ENCODE measurements at regions not wholly inside any gene's neighbourhood (a gene's known extent, or its start where the extent isn't known, plus 50 kb on each side); places are given as distances from the start of the nearest gene placed in this dataset.
A peak's percentile ranks its signal among the peaks of the same experiment; 100 is the strongest.

DNA sequence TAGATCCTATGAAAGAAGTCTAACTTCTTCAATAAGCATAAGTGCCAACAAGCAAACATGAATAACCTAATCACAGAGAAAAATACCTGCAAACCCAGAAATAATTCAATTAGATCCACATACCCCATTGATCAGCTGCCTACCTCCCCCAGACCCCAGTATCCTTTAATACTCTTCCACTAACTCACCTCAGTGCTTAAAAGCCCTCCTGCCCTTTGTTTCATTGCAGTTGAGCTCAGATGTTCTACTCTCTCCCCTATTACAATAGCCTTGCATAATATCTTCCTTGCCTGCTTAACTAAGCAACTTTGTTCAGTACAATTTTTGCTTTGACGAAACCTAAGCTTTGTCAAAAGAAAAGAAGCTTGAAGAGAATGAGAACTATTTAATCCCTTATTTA is 156.0 kb upstream of the ZC3H15 start:
- Histone ChIP-seq H3K27me3 (no peaks in the 10 kb centered on the region), H3K4me3 (no peak overlapping the region)
- TF ChIP-seq, protein P1, sequence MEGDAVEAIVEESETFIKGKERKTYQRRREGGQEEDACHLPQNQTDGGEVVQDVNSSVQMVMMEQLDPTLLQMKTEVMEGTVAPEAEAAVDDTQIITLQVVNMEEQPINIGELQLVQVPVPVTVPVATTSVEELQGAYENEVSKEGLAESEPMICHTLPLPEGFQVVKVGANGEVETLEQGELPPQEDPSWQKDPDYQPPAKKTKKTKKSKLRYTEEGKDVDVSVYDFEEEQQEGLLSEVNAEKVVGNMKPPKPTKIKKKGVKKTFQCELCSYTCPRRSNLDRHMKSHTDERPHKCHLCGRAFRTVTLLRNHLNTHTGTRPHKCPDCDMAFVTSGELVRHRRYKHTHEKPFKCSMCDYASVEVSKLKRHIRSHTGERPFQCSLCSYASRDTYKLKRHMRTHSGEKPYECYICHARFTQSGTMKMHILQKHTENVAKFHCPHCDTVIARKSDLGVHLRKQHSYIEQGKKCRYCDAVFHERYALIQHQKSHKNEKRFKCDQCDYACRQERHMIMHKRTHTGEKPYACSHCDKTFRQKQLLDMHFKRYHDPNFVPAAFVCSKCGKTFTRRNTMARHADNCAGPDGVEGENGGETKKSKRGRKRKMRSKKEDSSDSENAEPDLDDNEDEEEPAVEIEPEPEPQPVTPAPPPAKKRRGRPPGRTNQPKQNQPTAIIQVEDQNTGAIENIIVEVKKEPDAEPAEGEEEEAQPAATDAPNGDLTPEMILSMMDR (IDR thresholded peaks at IDR 0.05) = no peak
- no peak for TF ChIP-seq POLR2A (IDR thresholded peaks at IDR 0.05)
- no peak for TF ChIP-seq POLR2AphosphoS5 (IDR thresholded peaks at IDR 0.05; ENCODE audit: insufficient read depth in 1 of 2, low read depth in 1 of 2)

DNA sequence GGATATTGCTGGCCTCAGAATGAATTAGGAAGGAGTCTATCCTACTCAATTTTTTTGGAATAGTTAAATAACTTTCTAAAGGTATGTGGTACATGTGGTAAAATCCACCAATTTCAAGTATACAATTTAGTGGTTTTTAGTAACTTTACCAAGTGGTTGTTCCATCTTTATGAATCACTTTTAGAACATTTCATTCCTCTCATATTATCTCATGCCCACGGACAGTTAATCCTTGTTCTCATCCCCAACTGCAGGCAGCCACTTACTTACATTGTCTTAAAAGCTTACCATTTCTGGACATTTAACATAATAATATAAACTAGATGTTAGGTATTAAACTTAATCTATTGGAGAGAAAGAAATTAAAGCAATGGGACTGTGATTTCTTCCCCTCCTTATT is 146.3 kb upstream of the ZC3H15 start:
- TF ChIP-seq, protein P1 (IDR thresholded peaks at IDR 0.05) = no peak
- TF ChIP-seq POLR2A (IDR thresholded peaks at IDR 0.05) (no peak), POLR2AphosphoS5 (IDR thresholded peaks at IDR 0.05; ENCODE audit: insufficient read depth in 1 of 2, low read depth in 1 of 2) (no peak)
- H3K27ac ChIP-seq = no peak overlapping the region
- no peaks in the 10 kb centered on the region for H3K27me3 ChIP-seq
- H3K9me3 ChIP-seq = no peaks in the 10 kb centered on the region
- no peaks in the 10 kb centered on the region for H3K4me1 ChIP-seq
- H3K36me3 ChIP-seq = no peaks in the 10 kb centered on the region
- DNase-seq (ENCODE audit: extremely low spot score in 2 of 2) = no peak
- intact Hi-C loops (cut with DNase I) = no loop called here
- no peak overlapping the region for H3K4me3 ChIP-seq

More for the DNA sequence above, 156.0 kb upstream of the ZC3H15 start:
- no peaks in the 10 kb centered on the region for H3K36me3 ChIP-seq
- intact Hi-C loops (cut with DNase I) = no loop called here
- DNase-seq (ENCODE audit: extremely low spot score in 2 of 2) = no peak
- no peaks in the 10 kb centered on the region for H3K9me3 ChIP-seq
- H3K4me1 ChIP-seq = no peaks in the 10 kb centered on the region
- no peak overlapping the region for H3K27ac ChIP-seq

DNA sequence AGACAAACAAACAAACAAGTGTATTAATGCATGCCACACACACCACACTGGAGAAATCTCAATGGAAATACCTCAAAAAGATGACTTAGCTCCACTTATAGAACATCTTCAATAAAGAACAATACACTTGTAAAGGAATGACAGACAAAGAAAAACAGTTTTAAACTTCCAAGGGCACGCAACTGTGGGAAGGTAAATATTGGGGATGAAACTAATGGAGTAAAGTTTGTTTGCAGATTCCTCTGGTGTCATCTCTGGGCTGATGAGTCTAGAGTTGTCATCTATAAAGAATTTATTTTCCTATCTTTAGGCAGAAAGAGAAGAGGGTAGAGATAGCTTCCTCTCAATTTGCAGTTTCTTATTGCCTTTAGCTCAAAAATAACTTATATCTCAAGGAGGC is 144.0 kb upstream of the ZC3H15 start:
- Histone ChIP-seq H3K9me3 (no peaks in the 10 kb centered on the region), H3K4me3 (no peak overlapping the region), H3K36me3 (no peaks in the 10 kb centered on the region), H3K27me3 (no peaks in the 10 kb centered on the region), H3K4me1 (peaks cover 23% of the 10 kb centered on the region), H3K27ac (no peak overlapping the region)
- TF ChIP-seq POLR2AphosphoS5 (IDR thresholded peaks at IDR 0.05; ENCODE audit: insufficient read depth in 1 of 2, low read depth in 1 of 2) = no peak
- TF ChIP-seq, protein P1 (IDR thresholded peaks at IDR 0.05) = no peak
- no peak for TF ChIP-seq POLR2A (IDR thresholded peaks at IDR 0.05)
- no peak for DNase-seq (ENCODE audit: extremely low spot score in 2 of 2)
- intact Hi-C loops (cut with DNase I) = no loop called here

DNA sequence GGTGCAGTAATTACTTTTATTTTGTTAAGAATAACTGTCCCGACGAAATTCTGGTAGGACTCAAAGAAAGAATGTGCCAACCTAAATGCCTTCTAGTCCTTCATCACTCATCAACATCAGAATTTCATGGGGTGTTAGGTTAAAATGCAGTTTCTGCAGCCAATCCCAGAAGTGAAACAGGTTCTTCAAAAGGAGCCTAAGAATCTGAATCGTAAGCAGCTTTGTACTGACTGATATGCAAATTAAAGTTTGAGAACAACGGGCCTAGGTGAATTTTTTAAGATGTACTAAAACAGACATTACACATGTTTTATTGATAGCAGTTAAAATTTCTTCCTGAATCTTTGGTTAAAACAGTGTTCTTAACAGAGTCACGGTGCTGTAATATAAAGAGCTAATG is 140.3 kb upstream of the ZC3H15 start:
- TF ChIP-seq POLR2A (IDR thresholded peaks at IDR 0.05) (no peak), POLR2AphosphoS5 (IDR thresholded peaks at IDR 0.05; ENCODE audit: insufficient read depth in 1 of 2, low read depth in 1 of 2) (no peak)
- TF ChIP-seq, protein P1 (IDR thresholded peaks at IDR 0.05) = no peak
- Histone ChIP-seq H3K4me3 (no peak overlapping the region), H3K9me3 (no peaks in the 10 kb centered on the region), H3K27ac (no peak overlapping the region), H3K4me1 (peaks cover 38% of the 10 kb centered on the region), H3K36me3 (no peaks in the 10 kb centered on the region), H3K27me3 (no peaks in the 10 kb centered on the region)
- intact Hi-C loops (cut with DNase I) = no loop called here
- DNase-seq (ENCODE audit: extremely low spot score in 2 of 2) = no peak

DNA sequence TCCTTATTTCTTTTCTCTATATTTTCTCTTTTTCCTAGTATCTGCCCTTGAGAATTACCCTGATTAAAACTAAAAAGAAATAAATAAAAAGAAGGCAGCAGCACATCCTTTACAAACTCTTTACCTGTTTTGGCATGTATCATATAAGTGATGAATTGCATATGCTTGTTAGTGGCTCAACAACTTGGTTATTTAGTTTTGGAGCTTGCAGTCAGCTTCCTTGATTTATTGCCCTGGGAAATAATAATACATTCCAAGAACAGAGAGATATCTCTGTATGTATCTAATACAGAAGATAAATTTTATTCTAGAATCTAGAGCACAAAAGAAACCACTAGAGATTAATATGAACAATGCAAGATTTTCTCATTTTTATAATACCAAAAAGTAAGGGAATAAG is 139.8 kb upstream of the ZC3H15 start:
- TF ChIP-seq POLR2A (IDR thresholded peaks at IDR 0.05) = no peak
- peak in 1 of 2 donors; percentile 29 for TF ChIP-seq POLR2AphosphoS5 (IDR thresholded peaks at IDR 0.05; ENCODE audit: insufficient read depth in 1 of 2, low read depth in 1 of 2)
- H3K36me3 ChIP-seq = no peaks in the 10 kb centered on the region
- H3K27ac ChIP-seq = no peak overlapping the region
- H3K4me1 ChIP-seq = peaks cover 38% of the 10 kb centered on the region
- H3K4me3 ChIP-seq = no peak overlapping the region
- no peaks in the 10 kb centered on the region for H3K9me3 ChIP-seq
- no peaks in the 10 kb centered on the region for H3K27me3 ChIP-seq
- DNase-seq (ENCODE audit: extremely low spot score in 2 of 2) = no peak
- intact Hi-C loops (cut with DNase I) = no loop called here

All from vagina (tissue), 2 donors.